SK-N-SH treated with all-trans-retinoic acid at 6 μM for 48 hours (cell line): ENCODE measurements at regions not wholly inside any gene's neighbourhood (a gene's known extent, or its start where the extent isn't known, plus 50 kb on each side); places are given as distances from the start of the nearest gene placed in this dataset.

ENCODE experiments used
- PPARA ChIP-seq: fragments of 250-450 bp; sonication (Bioruptor Pico); IDR thresholded peaks from 2 replicates; pipeline ENCODE4 v1.5.0; 2020; ENCODE audit warnings: mild to moderate bottlenecking, borderline replicate concordance
- RARB ChIP-seq: fragments of 250-450 bp; sonication (Bioruptor Pico); IDR thresholded peaks from 2 replicates; pipeline ENCODE4 v1.8.0; 2021; ENCODE audit warnings: mild to moderate bottlenecking, moderate library complexity
- ZFP3 ChIP-seq: fragments of 250-450 bp; sonication (Bioruptor Pico); IDR thresholded peaks from 2 replicates; pipeline ENCODE4 v1.5.0; 2020; ENCODE audit warnings: mild to moderate bottlenecking, moderate library complexity
- TF ChIP-seq, protein P1 (sequence below): fragments of 250-450 bp; sonication (Bioruptor Pico); IDR thresholded peaks from 2 replicates; pipeline ENCODE4 v1.8.0; 2020; ENCODE audit warnings: mild to moderate bottlenecking, moderate library complexity, borderline replicate concordance
- TF ChIP-seq, protein P2 (sequence below): fragments of 250-450 bp; sonication (Bioruptor Pico); IDR thresholded peaks from 2 replicates; pipeline ENCODE4 v1.5.1; 2021; ENCODE audit warnings: mild to moderate bottlenecking, moderate library complexity
- TF ChIP-seq, protein P3 (sequence below): fragments of 250-450 bp; sonication (Bioruptor Pico); IDR thresholded peaks from 2 replicates; pipeline ENCODE4 v1.5.0; 2020; ENCODE audit warnings: mild to moderate bottlenecking, moderate library complexity

DNA sequence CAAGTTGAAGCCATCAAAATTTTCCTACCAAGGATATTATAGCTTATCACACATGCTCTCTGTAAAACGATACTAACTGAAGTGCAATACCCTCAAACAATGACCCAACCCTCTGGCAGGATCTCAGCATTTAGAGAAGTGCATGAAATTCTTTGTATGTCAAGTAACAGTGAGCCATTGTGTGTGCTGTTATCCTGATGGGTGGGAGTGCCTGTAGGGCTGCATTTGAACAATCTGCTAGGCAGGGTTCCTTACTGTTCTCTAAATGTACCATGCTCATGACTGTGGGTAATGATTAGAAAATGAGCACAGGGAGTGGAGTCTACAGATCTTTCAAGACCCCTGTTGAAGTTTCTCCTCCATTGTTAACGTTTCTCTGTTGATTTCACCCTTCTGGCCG, 398.1 kb downstream of the NSUN3 start:
- TF ChIP-seq ZFP3 (CRISPR knock-in tag): no peak
- TF ChIP-seq RARB: no peak
- TF ChIP-seq, protein P1, sequence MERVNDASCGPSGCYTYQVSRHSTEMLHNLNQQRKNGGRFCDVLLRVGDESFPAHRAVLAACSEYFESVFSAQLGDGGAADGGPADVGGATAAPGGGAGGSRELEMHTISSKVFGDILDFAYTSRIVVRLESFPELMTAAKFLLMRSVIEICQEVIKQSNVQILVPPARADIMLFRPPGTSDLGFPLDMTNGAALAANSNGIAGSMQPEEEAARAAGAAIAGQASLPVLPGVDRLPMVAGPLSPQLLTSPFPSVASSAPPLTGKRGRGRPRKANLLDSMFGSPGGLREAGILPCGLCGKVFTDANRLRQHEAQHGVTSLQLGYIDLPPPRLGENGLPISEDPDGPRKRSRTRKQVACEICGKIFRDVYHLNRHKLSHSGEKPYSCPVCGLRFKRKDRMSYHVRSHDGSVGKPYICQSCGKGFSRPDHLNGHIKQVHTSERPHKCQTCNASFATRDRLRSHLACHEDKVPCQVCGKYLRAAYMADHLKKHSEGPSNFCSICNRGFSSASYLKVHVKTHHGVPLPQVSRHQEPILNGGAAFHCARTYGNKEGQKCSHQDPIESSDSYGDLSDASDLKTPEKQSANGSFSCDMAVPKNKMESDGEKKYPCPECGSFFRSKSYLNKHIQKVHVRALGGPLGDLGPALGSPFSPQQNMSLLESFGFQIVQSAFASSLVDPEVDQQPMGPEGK (CRISPR knock-in tag): no peak
- TF ChIP-seq, protein P2, sequence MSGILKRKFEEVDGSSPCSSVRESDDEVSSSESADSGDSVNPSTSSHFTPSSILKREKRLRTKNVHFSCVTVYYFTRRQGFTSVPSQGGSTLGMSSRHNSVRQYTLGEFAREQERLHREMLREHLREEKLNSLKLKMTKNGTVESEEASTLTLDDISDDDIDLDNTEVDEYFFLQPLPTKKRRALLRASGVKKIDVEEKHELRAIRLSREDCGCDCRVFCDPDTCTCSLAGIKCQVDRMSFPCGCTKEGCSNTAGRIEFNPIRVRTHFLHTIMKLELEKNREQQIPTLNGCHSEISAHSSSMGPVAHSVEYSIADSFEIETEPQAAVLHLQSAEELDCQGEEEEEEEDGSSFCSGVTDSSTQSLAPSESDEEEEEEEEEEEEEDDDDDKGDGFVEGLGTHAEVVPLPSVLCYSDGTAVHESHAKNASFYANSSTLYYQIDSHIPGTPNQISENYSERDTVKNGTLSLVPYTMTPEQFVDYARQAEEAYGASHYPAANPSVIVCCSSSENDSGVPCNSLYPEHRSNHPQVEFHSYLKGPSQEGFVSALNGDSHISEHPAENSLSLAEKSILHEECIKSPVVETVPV (CRISPR knock-in tag): no peak
- TF ChIP-seq, protein P3, sequence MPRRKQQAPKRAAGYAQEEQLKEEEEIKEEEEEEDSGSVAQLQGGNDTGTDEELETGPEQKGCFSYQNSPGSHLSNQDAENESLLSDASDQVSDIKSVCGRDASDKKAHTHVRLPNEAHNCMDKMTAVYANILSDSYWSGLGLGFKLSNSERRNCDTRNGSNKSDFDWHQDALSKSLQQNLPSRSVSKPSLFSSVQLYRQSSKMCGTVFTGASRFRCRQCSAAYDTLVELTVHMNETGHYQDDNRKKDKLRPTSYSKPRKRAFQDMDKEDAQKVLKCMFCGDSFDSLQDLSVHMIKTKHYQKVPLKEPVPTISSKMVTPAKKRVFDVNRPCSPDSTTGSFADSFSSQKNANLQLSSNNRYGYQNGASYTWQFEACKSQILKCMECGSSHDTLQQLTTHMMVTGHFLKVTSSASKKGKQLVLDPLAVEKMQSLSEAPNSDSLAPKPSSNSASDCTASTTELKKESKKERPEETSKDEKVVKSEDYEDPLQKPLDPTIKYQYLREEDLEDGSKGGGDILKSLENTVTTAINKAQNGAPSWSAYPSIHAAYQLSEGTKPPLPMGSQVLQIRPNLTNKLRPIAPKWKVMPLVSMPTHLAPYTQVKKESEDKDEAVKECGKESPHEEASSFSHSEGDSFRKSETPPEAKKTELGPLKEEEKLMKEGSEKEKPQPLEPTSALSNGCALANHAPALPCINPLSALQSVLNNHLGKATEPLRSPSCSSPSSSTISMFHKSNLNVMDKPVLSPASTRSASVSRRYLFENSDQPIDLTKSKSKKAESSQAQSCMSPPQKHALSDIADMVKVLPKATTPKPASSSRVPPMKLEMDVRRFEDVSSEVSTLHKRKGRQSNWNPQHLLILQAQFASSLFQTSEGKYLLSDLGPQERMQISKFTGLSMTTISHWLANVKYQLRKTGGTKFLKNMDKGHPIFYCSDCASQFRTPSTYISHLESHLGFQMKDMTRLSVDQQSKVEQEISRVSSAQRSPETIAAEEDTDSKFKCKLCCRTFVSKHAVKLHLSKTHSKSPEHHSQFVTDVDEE (CRISPR knock-in tag): no peak
- no peak for TF ChIP-seq PPARA (CRISPR knock-in tag)
